Pons (tissue), 1 donor: ENCODE measurements at regions not wholly inside any gene's neighbourhood (a gene's known extent, or its start where the extent isn't known, plus 50 kb on each side); places are given as distances from the start of the nearest gene placed in this dataset.

ENCODE experiments used
- DNase-seq: peaks from one replicate; pipeline ENCODE4 v3.0.0-alpha.2; 2016; ENCODE audit warnings: low spot score

DNA sequence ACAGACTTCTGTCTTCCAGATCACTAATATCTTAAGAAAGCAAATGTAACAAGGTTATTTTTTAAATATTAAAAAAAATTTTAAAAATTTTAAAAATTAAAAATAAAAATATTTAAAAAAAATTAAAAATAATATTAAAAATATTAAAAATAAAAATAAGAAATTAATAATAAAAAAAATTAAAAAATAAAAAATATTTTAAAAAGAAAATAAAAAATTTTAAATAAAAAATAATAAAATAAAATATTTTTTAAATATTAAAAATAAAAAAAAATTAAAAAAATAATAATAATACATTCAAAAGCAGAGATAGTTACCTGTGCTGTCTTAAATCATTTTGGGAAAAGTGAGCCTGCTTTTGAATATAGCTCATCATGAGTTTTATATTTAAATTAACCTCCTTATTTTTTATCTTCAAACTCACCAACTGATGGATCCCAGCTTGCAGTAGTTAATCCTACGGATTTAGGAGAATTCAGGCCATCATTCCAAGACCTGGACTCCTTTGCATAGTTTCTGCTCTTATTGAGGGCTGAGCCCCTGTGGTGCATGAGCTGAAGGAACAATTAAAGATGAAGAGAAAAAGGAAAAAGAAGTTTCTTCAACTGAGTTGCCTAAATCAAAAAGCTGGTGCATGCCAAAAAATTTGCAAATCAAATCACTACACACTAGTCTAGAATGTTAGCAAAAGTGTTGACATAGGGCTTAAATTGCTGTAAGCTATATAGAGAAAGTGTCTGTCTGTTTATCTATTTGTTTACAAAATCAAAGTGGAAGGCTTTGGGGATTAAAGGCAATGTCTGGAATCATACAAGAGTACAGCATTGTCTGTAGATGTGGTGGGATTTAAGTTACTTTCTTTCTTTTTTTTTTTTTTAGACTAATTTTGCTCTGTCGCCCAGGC, 50.5 kb upstream of the ZNF438 start:
- no peak for DNase-seq

DNA sequence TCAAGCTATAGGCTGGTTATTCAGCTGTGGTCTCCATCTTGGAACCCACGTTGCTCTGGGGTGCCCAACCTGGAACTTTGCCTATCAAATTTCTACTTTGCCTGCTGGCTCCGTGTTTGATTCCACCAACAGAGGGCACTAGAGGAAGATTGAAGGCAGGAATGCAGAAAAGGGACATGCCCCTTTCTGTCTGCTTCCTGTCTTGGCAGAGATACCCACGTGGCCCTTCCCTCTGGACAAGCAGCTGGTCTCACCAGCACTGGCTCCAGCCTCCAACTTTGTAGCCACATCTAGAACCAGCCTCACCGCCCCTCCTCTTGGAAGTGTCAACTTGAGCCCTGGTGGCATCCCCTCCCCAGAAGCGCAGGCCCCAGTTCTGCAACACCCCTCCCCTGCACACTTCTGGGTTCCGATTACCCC, 52.1 kb upstream of the ZNF438 start:
- peak; percentile 49 for DNase-seq

DNA sequence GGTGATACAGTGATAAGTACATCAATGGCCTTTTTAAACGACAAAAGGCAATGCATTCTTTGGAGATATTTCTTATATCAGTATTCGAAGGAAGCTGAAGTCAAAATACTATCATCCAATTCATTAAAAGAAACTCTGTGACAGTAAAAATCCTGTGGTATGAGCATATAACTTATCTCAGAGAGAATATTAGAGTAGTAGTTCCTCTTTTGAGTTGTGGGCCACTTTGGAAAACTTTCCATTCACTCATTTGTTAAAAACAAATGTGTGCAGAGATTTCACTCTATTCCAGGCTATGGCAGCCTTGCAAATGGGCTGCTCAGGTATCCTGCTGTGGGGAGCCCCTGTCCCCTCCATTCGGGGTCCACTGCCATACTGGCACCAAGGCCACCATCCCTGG, 55.3 kb upstream of the ZNF438 start:
- no peak for DNase-seq

DNA sequence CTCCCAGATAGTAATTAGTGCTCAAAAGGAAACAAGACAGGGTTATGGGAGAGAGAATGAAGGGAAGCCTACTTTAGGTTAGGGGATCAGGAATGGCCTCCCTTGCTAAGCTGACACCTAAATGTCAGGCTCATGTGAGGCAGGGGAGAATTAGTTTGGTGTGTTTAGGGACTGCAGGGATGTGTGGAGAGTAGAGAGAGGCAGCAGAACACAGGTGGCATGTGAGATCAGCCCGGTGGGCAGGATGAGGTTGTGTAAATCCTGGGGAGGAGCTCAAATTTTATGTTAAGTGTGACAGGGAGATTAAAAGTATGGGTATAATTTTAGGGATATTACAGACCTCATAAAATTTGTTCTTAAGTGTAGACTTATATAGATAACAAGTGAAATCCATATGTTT, 56.2 kb upstream of the ZNF438 start:
- DNase-seq, result no peak

DNA sequence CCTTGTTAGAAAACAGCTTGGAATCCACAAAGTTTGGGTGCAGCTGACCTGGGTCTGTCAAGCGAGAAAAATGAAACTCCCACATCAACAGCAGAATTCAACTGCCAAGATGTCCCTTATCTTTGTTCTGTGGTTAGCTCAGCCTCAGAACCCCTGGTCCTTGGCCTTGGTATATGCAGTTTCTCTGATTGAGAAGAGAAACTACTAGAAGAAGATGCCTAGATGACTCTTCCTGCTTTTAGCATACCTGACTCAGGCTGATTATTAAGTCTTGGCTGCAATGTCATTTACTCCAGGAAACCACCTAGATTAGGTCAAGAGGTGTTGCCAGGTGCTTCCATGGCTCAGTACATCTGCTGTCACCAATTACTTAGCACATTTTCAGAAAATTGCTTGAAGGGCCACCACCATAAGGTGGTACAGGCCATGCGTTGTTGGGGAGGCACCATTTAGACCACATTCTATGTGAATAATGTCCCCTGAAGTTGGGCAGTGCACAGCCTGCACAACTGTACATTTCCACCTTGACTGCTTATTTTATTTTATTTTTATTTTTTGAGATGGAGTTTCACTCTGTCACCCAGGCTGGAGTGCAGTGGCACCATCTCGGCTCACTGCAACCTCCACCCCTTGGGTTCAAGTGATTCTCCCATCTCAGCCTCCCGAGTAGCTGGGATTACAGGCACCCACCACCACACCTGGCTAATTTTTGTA, 59.4 kb upstream of the ZNF438 start:
- DNase-seq, result no peak

DNA sequence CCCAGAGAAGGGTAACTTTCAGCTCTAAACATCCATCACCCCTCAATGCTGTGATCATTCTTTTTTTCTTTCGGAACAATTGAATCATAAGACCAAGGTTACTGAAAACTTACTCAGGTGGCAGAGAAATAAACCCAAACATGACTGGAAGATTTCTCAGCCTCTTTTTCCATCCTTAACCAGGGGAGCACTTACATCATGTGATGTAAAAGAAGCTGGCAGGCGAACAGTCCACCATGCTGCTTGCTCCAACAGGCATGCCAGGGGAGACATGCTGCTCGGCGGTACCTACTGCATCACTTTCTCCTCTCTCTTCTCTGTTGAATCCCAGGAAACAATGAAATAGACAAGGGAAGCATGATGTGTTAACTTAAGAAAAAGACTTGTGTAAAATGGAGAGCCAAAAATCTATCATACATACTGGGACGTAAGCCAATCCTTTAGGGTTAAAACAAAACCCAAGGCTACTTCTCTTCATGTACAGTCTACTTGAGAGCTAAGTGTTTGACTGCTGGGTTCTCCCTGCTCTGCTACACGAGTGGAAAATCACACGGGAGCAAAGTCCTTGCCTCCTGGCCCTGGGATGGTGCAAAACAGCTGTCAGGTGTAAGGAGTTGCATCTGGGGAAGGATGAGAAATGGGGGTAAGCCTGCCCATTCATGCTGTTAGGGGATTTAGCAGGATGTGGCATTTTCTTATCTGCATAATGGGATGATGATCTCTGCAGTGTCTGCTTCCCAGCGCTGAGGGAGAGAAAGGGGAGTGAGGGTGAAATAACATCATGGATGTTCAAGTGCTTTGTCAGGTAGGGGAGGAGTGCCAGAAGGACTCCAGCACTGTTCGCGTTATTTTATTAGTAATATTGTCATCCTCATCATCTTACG, 64.3 kb upstream of the ZNF438 start:
- no peak for DNase-seq

DNA sequence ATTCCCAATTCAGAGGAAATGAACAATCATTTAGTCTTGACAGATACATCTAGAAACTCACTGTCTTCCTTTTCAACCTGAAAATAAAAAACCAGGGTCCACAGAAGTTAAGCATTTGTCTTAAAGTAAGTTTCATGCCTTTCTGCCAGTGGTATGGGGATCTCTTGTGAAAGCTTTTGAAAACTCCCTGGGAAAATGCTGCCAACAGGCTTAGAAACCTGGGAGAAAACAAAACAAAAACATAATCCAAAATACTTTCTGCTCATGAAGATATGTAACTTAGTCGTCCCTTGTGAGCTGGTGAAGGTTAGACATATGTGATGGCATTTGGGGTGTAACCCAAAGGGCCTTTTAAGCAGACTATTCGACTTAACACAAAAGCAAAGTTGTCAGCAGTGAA, 66.4 kb upstream of the ZNF438 start:
- DNase-seq, result no peak

DNA sequence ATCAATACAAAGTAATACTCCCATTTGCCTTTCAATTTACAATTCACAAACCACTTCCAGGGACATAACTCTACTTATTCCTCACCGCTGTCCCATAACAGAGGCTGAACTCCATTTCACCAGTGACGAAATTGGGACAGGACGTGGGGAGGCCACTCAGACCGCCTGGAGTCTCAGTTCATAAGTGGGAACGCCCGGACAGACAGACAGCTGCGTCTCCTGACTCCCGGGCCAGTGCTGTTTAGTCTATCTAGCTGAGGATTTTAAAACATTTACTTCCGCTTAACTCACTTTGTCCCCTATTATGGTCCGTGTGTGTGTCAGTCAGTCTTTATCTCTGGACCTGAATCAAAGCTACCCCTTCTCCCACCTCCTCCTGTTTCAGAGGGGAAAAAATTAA, 67.4 kb upstream of the ZNF438 start:
- DNase-seq, result no peak

DNA sequence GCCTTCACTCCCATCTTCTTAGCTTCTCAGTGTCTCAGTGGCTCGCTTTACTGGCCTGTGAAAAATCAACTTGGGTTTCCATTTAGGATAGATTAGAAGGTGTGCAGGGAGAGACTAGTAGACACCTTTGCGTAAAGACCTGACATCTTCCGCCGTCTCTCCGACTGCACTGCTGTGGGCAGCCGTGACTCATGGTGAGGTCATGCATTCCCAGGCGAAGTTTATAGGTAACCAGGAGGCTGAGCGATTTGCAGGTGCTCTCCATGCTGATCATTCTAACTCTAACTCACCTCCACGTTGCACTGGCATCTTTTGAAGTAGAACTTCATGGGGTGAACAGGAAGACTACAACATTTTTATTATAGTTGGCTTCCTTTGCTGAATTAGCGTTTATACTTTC, 68.0 kb upstream of the ZNF438 start:
- DNase-seq, result no peak

DNA sequence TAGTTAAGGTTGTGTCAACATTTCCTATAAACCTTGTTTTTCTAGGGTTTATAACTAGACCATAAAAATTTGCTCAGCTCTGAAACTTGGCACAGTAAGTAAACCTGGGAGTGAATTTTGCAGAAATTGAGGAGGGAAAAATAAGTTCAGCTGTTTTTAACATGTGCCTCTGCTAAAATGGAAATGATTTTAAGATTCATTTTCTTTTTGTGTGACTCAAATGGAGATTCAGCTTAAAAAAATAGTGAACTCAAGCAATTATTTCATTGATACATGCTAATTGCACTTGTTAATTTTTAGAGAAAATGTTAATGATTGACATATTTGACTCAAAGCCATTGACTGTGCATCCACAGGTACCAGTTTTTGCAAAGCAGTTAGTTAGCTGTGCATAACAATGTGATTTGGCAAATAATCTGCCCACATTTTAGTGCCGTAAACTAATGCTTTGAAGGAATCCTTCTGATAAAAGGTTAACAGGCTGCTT, 68.5 kb upstream of the ZNF438 start:
- no peak for DNase-seq

DNA sequence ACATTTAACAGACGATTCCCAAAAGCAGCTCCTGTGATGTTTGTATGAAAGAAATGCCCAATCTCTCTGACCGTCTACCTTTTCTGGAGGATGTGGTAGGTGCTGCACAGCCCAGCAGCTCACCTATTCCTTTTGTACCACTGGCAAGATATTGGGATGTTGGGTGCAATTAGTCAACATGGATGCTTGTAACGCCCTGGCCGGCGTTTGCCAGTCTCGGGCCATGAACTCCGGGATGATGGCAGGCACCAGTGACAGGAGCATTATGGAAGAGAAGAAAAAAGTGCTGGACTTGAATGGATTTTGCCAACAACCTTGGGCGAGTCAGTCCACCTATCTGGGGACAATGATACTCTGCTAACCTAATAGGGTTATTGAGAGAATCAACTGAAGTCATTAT, 69.0 kb upstream of the ZNF438 start:
- DNase-seq, result no peak

DNA sequence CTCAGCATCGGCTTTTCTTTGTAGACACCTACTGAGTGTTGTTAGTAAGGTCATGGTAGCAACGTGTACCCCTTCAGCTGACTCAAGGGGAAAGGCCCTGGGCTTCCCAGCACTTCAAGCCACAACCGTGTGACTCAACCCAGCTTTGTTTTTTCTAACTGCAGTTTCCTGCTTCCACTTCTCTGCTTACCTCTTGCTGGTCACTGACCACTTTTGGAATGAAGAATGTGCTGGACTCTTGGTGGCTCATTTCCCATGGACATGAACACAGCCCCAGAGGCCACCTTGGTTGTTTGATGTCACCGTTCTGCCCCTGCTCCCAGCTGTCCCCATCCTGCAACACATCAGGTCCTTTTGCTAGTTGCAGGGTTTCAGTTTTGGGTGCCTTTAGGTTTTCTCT, 69.5 kb upstream of the ZNF438 start:
- DNase-seq, result no peak

DNA sequence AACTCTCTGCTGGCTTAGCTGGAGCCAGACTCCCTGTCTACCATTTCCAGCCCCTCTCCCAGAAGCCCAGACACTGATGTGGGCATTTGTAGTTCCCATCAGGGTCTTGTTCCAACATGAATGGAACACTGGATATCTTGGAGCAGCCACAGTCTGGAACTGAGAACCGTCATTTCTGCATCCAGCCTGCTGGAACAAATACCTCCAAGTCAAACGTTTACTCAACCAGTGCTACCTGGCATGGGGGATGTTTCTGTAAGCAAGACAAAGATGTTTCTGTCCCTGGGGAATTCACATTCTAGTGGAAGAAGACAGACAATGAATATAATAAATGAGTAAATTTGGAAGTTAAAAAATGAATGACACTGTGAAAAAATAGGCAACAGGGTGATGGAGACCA, 70.8 kb upstream of the ZNF438 start:
- DNase-seq, result no peak

DNA sequence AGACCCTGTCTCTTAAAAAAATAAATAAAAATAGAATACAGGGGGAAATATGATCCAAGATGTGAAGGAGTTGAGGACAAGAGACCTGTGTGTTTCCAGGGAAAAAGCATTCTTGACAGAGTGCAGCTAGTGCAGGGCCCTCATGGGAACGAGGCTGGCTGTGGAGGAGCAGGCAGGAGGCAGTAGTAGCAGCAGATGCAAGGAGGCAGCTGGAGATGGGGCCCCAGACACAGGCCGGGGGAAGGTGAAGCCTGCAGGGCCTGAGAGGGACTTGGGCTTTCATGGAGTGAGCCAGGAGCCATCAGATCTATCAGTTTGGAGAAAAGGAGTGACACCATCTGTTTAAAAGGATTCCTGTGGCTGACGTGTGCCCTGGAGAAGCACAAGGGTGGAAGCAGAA, 71.4 kb upstream of the ZNF438 start:
- DNase-seq, result no peak

DNA sequence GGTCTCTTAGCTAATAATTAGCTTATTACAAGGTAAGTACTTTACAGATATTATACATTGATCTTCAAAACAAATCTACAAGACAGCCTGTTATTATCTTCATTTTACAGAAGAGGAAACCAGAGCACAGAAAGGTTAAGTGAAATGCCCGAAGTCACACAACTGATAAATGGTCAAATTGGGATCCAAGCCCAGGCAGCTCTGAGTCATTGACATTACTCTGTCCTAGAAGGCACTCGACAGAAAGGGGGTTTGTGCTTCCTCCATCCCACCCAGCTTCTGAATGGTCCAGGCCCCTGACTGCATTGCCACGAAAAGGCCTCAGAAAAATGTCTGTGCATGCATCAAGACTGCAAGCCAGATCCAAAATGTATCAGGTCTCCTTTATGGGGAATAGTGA, 81.3 kb upstream of the ZNF438 start:
- DNase-seq, result no peak

DNA sequence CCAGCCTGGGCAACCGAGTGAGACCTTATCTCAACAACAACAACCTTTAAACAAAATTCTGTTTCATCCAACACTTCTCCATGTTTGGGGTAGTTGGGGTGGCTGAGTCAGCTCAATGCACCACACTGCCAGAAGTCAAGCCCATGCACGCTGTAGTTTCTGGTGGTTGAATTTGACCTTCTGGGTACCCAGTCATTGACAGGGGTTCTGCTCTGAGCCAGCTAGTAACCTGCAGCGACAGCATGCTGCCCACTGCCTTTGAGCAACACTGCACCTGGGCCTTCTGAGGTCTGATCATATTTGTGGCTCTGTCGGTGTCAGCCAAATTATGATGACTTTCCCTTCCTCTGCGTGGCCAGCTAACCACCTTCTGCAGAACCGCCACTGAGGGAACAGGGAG, 84.6 kb upstream of the ZNF438 start:
- DNase-seq, result no peak

DNA sequence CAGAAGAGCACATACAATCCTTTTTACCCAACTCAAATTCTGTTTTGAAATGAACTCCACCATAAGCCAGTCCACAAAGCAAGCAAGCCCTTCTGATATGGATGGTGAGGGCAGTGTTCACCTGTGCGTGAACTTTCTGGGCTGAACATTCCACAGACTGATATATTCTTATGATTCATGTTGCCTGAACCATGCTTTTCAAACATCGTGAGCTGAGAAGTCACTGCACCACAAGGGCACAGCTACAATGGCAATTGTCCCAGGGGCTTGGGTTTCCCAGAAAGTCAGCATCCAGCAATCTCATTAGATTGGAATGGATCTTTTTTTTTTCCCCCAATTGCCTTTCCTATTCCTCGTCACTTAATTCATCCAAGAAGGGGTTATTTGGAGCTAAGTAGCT, 86.9 kb upstream of the ZNF438 start:
- DNase-seq, result no peak

DNA sequence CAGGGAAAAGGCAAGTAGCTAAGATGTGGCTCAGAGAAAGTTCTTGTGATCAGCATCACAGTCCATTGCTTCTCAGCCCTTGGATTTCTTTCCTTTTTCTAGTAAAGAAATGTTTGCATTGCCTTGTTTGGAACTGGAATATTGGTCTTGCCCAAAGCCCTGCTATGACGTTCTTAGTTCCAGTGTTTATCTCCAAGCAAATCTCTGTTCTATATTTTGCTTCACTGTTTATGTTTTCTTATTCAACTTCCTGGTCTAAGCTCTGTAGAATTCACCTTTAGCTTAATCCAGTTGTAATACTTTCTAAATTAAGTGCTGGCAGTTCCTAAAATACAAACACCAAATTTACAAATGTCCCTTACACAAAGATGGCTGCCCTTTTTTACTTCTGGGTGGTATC, 88.7 kb upstream of the ZNF438 start:
- DNase-seq, result no peak

DNA sequence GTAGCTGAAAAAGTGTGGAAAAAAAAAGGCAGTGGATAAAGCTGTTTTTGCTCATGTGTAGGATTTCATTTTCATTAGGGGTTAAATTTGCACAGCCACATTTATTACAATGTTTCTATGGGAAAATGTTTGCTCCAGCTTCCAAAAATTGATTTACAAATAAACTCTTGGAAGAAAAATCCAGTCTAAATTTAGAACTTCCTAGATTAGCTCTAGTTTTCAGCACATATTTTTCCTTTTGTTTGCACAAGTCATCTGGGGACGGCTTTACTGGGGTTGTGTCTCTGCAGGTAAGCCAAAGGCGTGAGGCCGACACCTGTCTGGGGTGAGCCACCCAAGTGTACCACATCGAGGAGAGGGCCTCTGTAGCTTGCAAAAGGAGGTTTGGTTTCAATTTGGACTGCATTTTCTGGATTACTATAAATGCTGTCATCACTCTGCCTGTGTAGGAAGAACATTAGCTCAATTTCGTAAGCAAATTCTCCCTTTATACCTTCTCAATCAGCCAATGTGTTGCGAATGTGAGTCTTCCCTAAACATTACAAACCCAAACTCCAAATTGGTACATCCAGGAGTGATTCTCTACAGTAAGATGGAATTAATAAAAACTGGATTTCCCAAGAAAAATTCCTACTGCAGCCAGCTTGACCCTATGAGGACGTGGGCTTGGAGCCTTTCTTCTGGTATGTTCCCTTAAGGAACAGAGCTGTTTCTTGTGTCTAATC, 89.5 kb upstream of the ZNF438 start:
- no peak for DNase-seq

DNA sequence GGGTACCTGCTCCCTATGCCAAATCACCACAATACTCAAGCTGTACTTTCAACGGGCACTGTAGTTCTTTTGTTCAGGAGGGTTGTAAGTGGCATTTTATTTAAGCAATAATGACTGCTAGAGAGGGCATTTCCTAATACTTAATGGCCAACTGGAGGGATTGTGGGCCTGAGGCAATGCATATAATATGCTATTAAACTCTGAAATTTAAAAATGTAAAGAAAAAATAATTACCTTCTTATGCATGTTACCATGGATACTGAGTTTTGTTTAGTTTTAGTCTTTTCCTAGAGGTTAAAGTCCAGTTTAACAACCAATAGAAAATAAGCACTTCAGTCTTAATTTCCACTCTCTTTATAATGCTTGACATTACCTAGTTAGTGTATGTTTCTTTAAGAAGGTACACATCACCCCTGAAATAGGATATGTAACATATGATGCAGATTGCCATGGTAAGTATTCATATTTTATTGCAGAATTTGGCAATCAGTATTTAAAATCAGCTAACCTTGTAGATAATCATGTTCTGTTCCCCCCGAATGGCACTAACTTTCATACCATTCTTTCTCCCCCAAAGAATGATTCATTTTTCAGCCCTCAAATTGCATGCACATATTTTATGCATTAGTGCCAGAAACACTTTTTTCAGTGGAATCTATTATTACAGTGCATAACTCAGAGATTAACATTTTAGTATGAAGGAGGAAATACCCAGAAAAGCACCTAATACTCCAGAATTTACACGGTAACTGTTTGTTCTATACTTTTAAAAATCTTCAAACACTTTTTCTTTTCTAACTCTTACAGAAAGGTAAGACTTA, 90.3 kb upstream of the ZNF438 start:
- DNase-seq, result no peak

DNA sequence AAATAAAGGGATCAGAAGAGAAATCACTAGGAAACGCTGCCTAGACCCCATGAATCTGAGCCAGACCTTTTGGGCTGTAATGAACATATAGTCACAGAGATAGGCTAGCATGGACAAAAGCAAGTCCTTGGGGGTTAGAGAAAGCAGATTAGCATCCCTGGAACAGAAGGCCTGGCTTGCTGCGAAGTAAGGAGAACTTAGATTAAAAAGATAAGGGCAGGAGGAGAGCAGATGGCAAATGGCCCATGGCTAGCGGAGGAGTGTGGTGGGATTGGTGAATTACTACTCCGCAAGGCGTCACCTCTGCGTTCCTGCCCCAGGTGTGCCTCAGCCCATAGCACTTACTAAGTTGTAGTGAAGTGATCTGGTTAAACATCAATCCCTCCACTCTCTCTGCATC, 92.3 kb upstream of the ZNF438 start:
- no peak for DNase-seq
